Endothelial cell of umbilical vein (primary cell): ENCODE measurements at regions not wholly inside any gene's neighbourhood (a gene's known extent, or its start where the extent isn't known, plus 50 kb on each side); places are given as distances from the start of the nearest gene placed in this dataset.

Experiments used
- BruUV-seq: library from RNA; stranded (reverse); fragments of 400-500 nt; replicated peaks from 2 replicates; lab custom pipeline; 2021; lab: Mats Ljungman, UMichigan
- CTCF ChIA-PET: fragments of 300-600, 350-600 bp; sonication (Branson Sonifier 250); formaldehyde crosslinking; loops from one replicate; lab custom pipeline; 2021; ENCODE audit warnings: antibody characterized with exemption, inconsistent platforms; lab: Charles Lee
- POLR2A ChIA-PET: fragments of 300-600, 350-600 bp; sonication (Branson Sonifier 250); formaldehyde crosslinking; loops from one replicate; lab custom pipeline; 2021; ENCODE audit warnings: antibody characterized with exemption, inconsistent platforms; lab: Charles Lee
- DNase-seq: peaks from one replicate; pipeline ENCODE4 v3.0.0-alpha.2; 2011; ENCODE audit warnings: low read depth, low spot score
- FAIRE-seq: peaks from 2 replicates; lab custom pipeline; 2011; peaks lifted over from hg19 to GRCh38; lab: Jason Lieb, UNC
- H2AFZ ChIP-seq: 2 replicates; pipeline ENCODE4 v1.6.0; 2012; ENCODE audit warnings: low read depth, low read length, control low read depth, inconsistent platforms
- H3K27ac ChIP-seq: 2 replicates; pipeline ENCODE4 v1.5.1; 2011; ENCODE audit warnings: low read depth, mild to moderate bottlenecking, control low read depth, low read length, moderate library complexity; ENCODE audit not compliant: insufficient read depth
- H3K27me3 ChIP-seq, 2 experiments: 2 replicates each; pipeline versions ENCODE4 v1.6.0 to v1.6.1; 2011; ENCODE audit warnings: low read length in 2 of 2, mixed read lengths in 1 of 2; ENCODE audit not compliant: control insufficient read depth in 2 of 2, insufficient read depth in 2 of 2
- H3K36me3 ChIP-seq, 2 experiments: 2 replicates in 1 of 2; 3 replicates in 1 of 2; pipeline ENCODE4 v1.5.1; 2011; ENCODE audit warnings: low read length in 2 of 2, mild to moderate bottlenecking in 1 of 2, moderate library complexity in 1 of 2; ENCODE audit not compliant: control insufficient read depth in 2 of 2, insufficient read depth in 2 of 2; ENCODE audit errors: extremely low read depth in 1 of 2
- H3K4me1 ChIP-seq: 3 replicates; pipeline ENCODE4 v1.5.1; 2011; ENCODE audit warnings: mild to moderate bottlenecking, low read length; ENCODE audit not compliant: control insufficient read depth, insufficient read depth; ENCODE audit errors: extremely low read depth
- H3K4me2 ChIP-seq: 2 replicates; pipeline ENCODE4 v1.6.1; 2011; ENCODE audit warnings: low read length, control low read depth, mixed read lengths; ENCODE audit not compliant: insufficient read depth
- H3K4me3 ChIP-seq, 3 experiments: fragments of 200-600 bp in 1 of 3; sonication (generic), shearing (Covaris generic) in 1 of 3; replicated peaks in 1 of 3; 2 replicates each; pipeline ENCODE4 v1.5.1; 2011 to 2016; ENCODE audit warnings: control low read depth in 3 of 3, low read length in 3 of 3, mild to moderate bottlenecking in 2 of 3, inconsistent platforms in 1 of 3, low read depth in 1 of 3, moderate library complexity in 1 of 3; ENCODE audit not compliant: insufficient read depth in 1 of 3
- H3K79me2 ChIP-seq: 2 replicates; pipeline ENCODE4 v1.6.0; 2012; ENCODE audit warnings: low read length, inconsistent platforms; ENCODE audit not compliant: control insufficient read depth, insufficient read depth
- H3K9ac ChIP-seq: replicated peaks from 2 replicates; pipeline ENCODE3; 2011; ENCODE audit warnings: low read length, control low read depth; ENCODE audit not compliant: insufficient read depth; ENCODE audit errors: extremely low read depth
- H3K9me1 ChIP-seq: replicated peaks from 3 replicates; pipeline ENCODE4 v1.6.0; 2011; ENCODE audit warnings: mild to moderate bottlenecking, low read length; ENCODE audit not compliant: control insufficient read depth, insufficient read depth; ENCODE audit errors: extremely low read depth
- H3K9me3 ChIP-seq: replicated peaks from 2 replicates; pipeline ENCODE4 v1.5.1; 2012; ENCODE audit warnings: low read length, inconsistent platforms; ENCODE audit not compliant: control insufficient read depth, insufficient read depth
- H4K20me1 ChIP-seq: replicated peaks from 2 replicates; pipeline ENCODE3; 2011; ENCODE audit warnings: mild to moderate bottlenecking, low read length; ENCODE audit not compliant: control insufficient read depth, insufficient read depth; ENCODE audit errors: extremely low read depth
- CTCF ChIP-seq, 2 donors: IDR thresholded peaks; 1 replicate in 1 of 2; 2 replicates in 1 of 2; pipeline ENCODE4 v1.5.1; 2011; ENCODE audit warnings: low read length in 2 of 2, mild to moderate bottlenecking in 2 of 2, moderate library complexity in 2 of 2, control low read depth in 1 of 2, inconsistent platforms in 1 of 2, low read depth in 1 of 2; ENCODE audit not compliant: insufficient read depth in 1 of 2; ENCODE audit errors: extremely low read depth in 1 of 2
- EZH2 ChIP-seq: IDR thresholded peaks from 2 replicates; pipeline ENCODE4 v1.6.1; 2012; ENCODE audit warnings: borderline replicate concordance, low read depth, mild to moderate bottlenecking, moderate library complexity, low read length, inconsistent platforms; ENCODE audit not compliant: severe bottlenecking
- FOS ChIP-seq: IDR thresholded peaks from 2 replicates; pipeline ENCODE4 v1.6.1; 2011; ENCODE audit warnings: mild to moderate bottlenecking, low read length, moderate library complexity, borderline replicate concordance; ENCODE audit not compliant: insufficient read depth
- GATA2 ChIP-seq: IDR thresholded peaks from 2 replicates; pipeline ENCODE4 v1.7.0; 2011; ENCODE audit warnings: low read depth, mild to moderate bottlenecking, moderate library complexity, mixed read lengths, low read length; ENCODE audit not compliant: insufficient read length, insufficient read depth
- JUN ChIP-seq: IDR thresholded peaks from 2 replicates; pipeline ENCODE4 v1.6.1; 2011; ENCODE audit warnings: borderline replicate concordance, low read depth; ENCODE audit not compliant: insufficient read length, insufficient read depth
- MAX ChIP-seq: IDR thresholded peaks from 2 replicates; pipeline ENCODE4 v1.6.1; 2011; ENCODE audit not compliant: insufficient read depth, insufficient read length
- MYC ChIP-seq: IDR thresholded peaks from one replicate; pipeline ENCODE4 v1.6.1; 2011; ENCODE audit warnings: mild to moderate bottlenecking, low read depth, low read length
- POLR2A ChIP-seq: IDR thresholded peaks from 2 replicates; pipeline ENCODE4 v1.6.1; 2012; ENCODE audit warnings: low read depth, mild to moderate bottlenecking, control low read depth, low read length
- POLR2AphosphoS5 ChIP-seq: IDR thresholded peaks from 2 replicates; pipeline ENCODE4 v1.6.1; 2012; ENCODE audit warnings: low read depth, mild to moderate bottlenecking, control low read depth, low read length, moderate library complexity; ENCODE audit not compliant: insufficient read depth
- dilution Hi-C: fragments of 300-500 bp; cut with MboI; formaldehyde crosslinking; loops from one replicate; pipeline ENCODE4 v1.15.0; 2019; ENCODE audit warnings: low sequenced_read_pairs; ENCODE audit not compliant: extremely low pct_ligation_motif_present
- intact Hi-C: fragments of 100-400 bp; cut with micrococcal nuclease; formaldehyde crosslinking; loops from one replicate; pipeline ENCODE4 v1.10.0; 2022

- H3K9me3 ChIP-seq: no peaks in the 10 kb centered on the region
- DNase-seq (no peak), FAIRE-seq (no peak)
- H4K20me1 ChIP-seq: no peaks in the 10 kb centered on the region
- no peak overlapping the region for H3K9ac ChIP-seq
- BruUV-seq: no TSS peak
- no peaks in the 10 kb centered on the region for H3K27me3 ChIP-seq
- H3K27ac ChIP-seq: no peak overlapping the region
- ChIA-PET POLR2A (no interaction called here), CTCF (no interaction called here)
- H3K4me3 ChIP-seq: no peak overlapping the region
- no peaks in the 10 kb centered on the region for H3K9me1 ChIP-seq
- no peaks in the 10 kb centered on the region for H3K79me2 ChIP-seq
- no peaks in the 10 kb centered on the region for H3K36me3 ChIP-seq
- no peaks in the 10 kb centered on the region for H3K4me1 ChIP-seq
- H2AFZ ChIP-seq: no peak overlapping the region
- H3K4me2 ChIP-seq: no peak overlapping the region
- intact Hi-C loops (no loop called here), dilution Hi-C loops (no loop called here)
- TF ChIP-seq POLR2AphosphoS5: no peak
Observed at GRCh38 chr1:222424826-222425225, 123.1 kb downstream of the HHIPL2 start.

- POLR2A ChIA-PET: no interaction called here
- H3K4me2 ChIP-seq: no peak overlapping the region
- H3K4me3 ChIP-seq: no peak overlapping the region
- H3K9me1 ChIP-seq: no peaks in the 10 kb centered on the region
- intact Hi-C loops: no loop called here
- no peaks in the 10 kb centered on the region for H3K36me3 ChIP-seq
- BruUV-seq: no TSS peak
- TF ChIP-seq POLR2A: no peak
- no peak for TF ChIP-seq GATA2
- TF ChIP-seq JUN: no peak
- no peak for TF ChIP-seq MAX
- TF ChIP-seq MYC: no peak
- TF ChIP-seq FOS: no peak
- no peak for TF ChIP-seq POLR2AphosphoS5
- TF ChIP-seq CTCF (IDR thresholded peaks at IDR 0.05; ENCODE audit: extremely low read depth in 1 of 2, insufficient read depth in 1 of 2, low read depth in 1 of 2, low read length in 2 of 2): no peak
- TF ChIP-seq EZH2: no peak
- no peaks in the 10 kb centered on the region for H3K27me3 ChIP-seq
- H3K27ac ChIP-seq: no peak overlapping the region
- H3K9ac ChIP-seq: no peak overlapping the region
- dilution Hi-C loops: no loop called here
- no peaks in the 10 kb centered on the region for H4K20me1 ChIP-seq
- no peaks in the 10 kb centered on the region for H3K79me2 ChIP-seq
- no peak for DNase-seq
- H3K4me1 ChIP-seq: no peaks in the 10 kb centered on the region
- no peak for FAIRE-seq
- H3K9me3 ChIP-seq: no peaks in the 10 kb centered on the region
- CTCF ChIA-PET: no interaction called here
- no peak overlapping the region for H2AFZ ChIP-seq
Observed at GRCh38 chr1:222421380-222421779, 126.5 kb downstream of the HHIPL2 start.
